ENCODE measurements at regions not wholly inside any gene's neighbourhood (a gene's known extent, or its start where the extent isn't known, plus 50 kb on each side); places are given as distances from the start of the nearest gene placed in this dataset.

- BruUV-seq (replicated peaks): no TSS peak
- H3K27me3 ChIP-seq (replicated peaks in 1 of 2; ENCODE audit: control insufficient read depth in 2 of 2, insufficient read depth in 2 of 2, low read length in 1 of 2): no peaks in the 10 kb centered on the region; a peak in 1 of 4 replicates
- peaks cover 2% of the 10 kb centered on the region; the same call in 1 of the 3 replicates for H3K9me3 ChIP-seq (replicated peaks; ENCODE audit: control insufficient read depth, insufficient read depth, low read length)
- no peaks in the 10 kb centered on the region for H3K79me2 ChIP-seq (ENCODE audit: control insufficient read depth, insufficient read depth, low read length)
- intact Hi-C loops (cut with micrococcal nuclease; ENCODE audit: unreplicated experiment) (no loop called here), in situ Hi-C loops (cut with MboI) (no loop called here)
- H3K36me3 ChIP-seq (ENCODE audit: control insufficient read depth in 2 of 2, insufficient read depth in 2 of 2, low read length in 1 of 2): no peaks in the 10 kb centered on the region
- ChIA-PET POLR2A (no interaction called here), SMC1A (ENCODE audit: uncharacterized antibody, unreplicated experiment) (interaction anchor here (1.0 to 1.4 kb wide), 2 partner anchors 18 to 175 kb away, joined by 3 to 4 read pairs; no protein-coding TSS in a partner anchor), CTCF (interaction anchor here (1.0 to 1.2 kb wide), 2 partner anchors 50 to 291 kb away, joined by 3 to 6 read pairs; no protein-coding TSS in a partner anchor), RAD21 (ENCODE audit: unreplicated experiment) (no interaction called here)
- DNase-seq (ENCODE audit: low read depth, low spot score): no peak
- no peak for FAIRE-seq
- H3K27ac ChIP-seq (ENCODE audit: control insufficient read depth, insufficient read depth): no peak overlapping the region
- no peak overlapping the region for H3K4me3 ChIP-seq
- H4K20me1 ChIP-seq (ENCODE audit: control insufficient read depth, insufficient read depth): no peaks in the 10 kb centered on the region; the same call in 1 of the 2 replicates
- TF ChIP-seq STAT3 (IDR thresholded peaks at IDR 0.05; ENCODE audit: low read depth, low read length) (no peak), ASH2L (IDR thresholded peaks at IDR 0.05; ENCODE audit: borderline replicate concordance, low read depth) (no peak)
- 58% methylated on average over 12 of the region's 12 CpGs for WGBS (ENCODE audit: insufficient coverage, insufficient replicate concordance, low lambda C conversion rate, missing lambda C conversion rate)
- no peak overlapping the region for H3K4me2 ChIP-seq (ENCODE audit: control insufficient read depth, insufficient read depth)
- no peak overlapping the region for H3K9ac ChIP-seq (ENCODE audit: control insufficient read depth, insufficient read depth, low read length)
- H3K4me1 ChIP-seq (ENCODE audit: control insufficient read depth, insufficient read depth, low read length): peaks cover 19% of the 10 kb centered on the region
- ATAC-seq: no peak
- no peak overlapping the region for H2AFZ ChIP-seq (ENCODE audit: control insufficient read depth, low read depth, low read length)
Observed at GRCh38 chr13:40486518-40487163, 179.8 kb downstream of the FOXO1 start.

GRCh38 chr13:40488869-40489391 lies 177.5 kb downstream of the FOXO1 start:
- Histone ChIP-seq H3K27me3 (replicated peaks in 1 of 2; ENCODE audit: control insufficient read depth in 2 of 2, insufficient read depth in 2 of 2, low read length in 1 of 2) (no peaks in the 10 kb centered on the region; a peak in 1 of 4 replicates), H3K9ac (ENCODE audit: control insufficient read depth, insufficient read depth, low read length) (no peak overlapping the region), H3K36me3 (ENCODE audit: control insufficient read depth in 2 of 2, insufficient read depth in 2 of 2, low read length in 1 of 2) (no peaks in the 10 kb centered on the region), H3K9me3 (replicated peaks; ENCODE audit: control insufficient read depth, insufficient read depth, low read length) (no peaks in the 10 kb centered on the region), H3K4me1 (ENCODE audit: control insufficient read depth, insufficient read depth, low read length) (peaks cover 16% of the 10 kb centered on the region), H3K4me3 (no peak overlapping the region), H4K20me1 (ENCODE audit: control insufficient read depth, insufficient read depth) (no peaks in the 10 kb centered on the region; the same call in 1 of the 2 replicates), H2AFZ (ENCODE audit: control insufficient read depth, low read depth, low read length) (no peak overlapping the region), H3K79me2 (ENCODE audit: control insufficient read depth, insufficient read depth, low read length) (no peaks in the 10 kb centered on the region), H3K27ac (ENCODE audit: control insufficient read depth, insufficient read depth) (no peak overlapping the region), H3K4me2 (ENCODE audit: control insufficient read depth, insufficient read depth) (no peak overlapping the region)
- ATAC-seq: no peak
- WGBS (ENCODE audit: insufficient coverage, insufficient replicate concordance, low lambda C conversion rate, missing lambda C conversion rate): 72% methylated on average over 21 of the region's 21 CpGs
- TF ChIP-seq SP1 (IDR thresholded peaks at IDR 0.05; ENCODE audit: low read depth, low read length) (no peak), KLF5 (IDR thresholded peaks at IDR 0.05; ENCODE audit: partially characterized antibody) (no peak), MYB (IDR thresholded peaks at IDR 0.05; ENCODE audit: borderline replicate concordance, low read depth, low read length) (no peak), CREB1 (IDR thresholded peaks at IDR 0.05; ENCODE audit: low read depth) (no peak), MEF2B (IDR thresholded peaks at IDR 0.05; ENCODE audit: partially characterized antibody, poor library complexity, severe bottlenecking) (no peak)
- intact Hi-C loops (cut with micrococcal nuclease; ENCODE audit: unreplicated experiment): no loop called here
- RAD21 ChIA-PET (ENCODE audit: unreplicated experiment): no interaction called here
- POLR2A ChIA-PET: no interaction called here
- in situ Hi-C loops (cut with MboI): no loop called here
- DNase-seq (ENCODE audit: low read depth, low spot score): no peak
- FAIRE-seq: no peak
- no TSS peak for BruUV-seq (replicated peaks)
- SMC1A ChIA-PET (ENCODE audit: uncharacterized antibody, unreplicated experiment): interaction anchor here (0.6 to 1.6 kb wide), 4 partner anchors 8 to 1103 kb away, joined by 3 read pairs; no protein-coding TSS in a partner anchor
- CTCF ChIA-PET: interaction anchor here (1.3 kb wide), 1 partner anchor 179 kb away, joined by 4 read pairs; no protein-coding TSS in a partner anchor
